HPDE6-E6E7 (cell line): ENCODE measurements at regions not wholly inside any gene's neighbourhood (a gene's known extent, or its start where the extent isn't known, plus 50 kb on each side); places are given as distances from the start of the nearest gene placed in this dataset.
"Not testable (repeated sequence)": the region's sequence is repeated elsewhere in the genome, so short reads cannot be mapped to it uniquely, and the experiment has no call there.

Experiments
- DNase-seq: peaks from one replicate; pipeline ENCODE4 v3.0.0; 2011; ENCODE audit warnings: missing footprints; ENCODE audit errors: extremely low spot score

GRCh38 chr19:23597661-23598060, 89.4 kb downstream of the ZNF675 start:
- no peak for DNase-seq

- DNase-seq: no peak
Observed at GRCh38 chr19:23596872-23597271, 90.1 kb downstream of the ZNF675 start.

GRCh38 chr19:23594311-23594710, 92.7 kb downstream of the ZNF675 start:
- DNase-seq: not testable (repeated sequence)

GRCh38 chr19:23587546-23587945, 99.5 kb downstream of the ZNF675 start:
- DNase-seq: no peak

- no peak for DNase-seq
Observed at GRCh38 chr19:23577501-23577900, 109.5 kb downstream of the ZNF675 start.

GRCh38 chr19:23571175-23571574, 115.8 kb downstream of the ZNF675 start:
- DNase-seq: no peak

- not testable (repeated sequence) for DNase-seq
Observed at GRCh38 chr19:23568116-23568515, 118.9 kb downstream of the ZNF675 start.

GRCh38 chr19:23565256-23565655, 121.8 kb downstream of the ZNF675 start:
- DNase-seq: no peak

GRCh38 chr19:23563326-23563725, 123.7 kb downstream of the ZNF675 start:
- DNase-seq: no peak

- no peak for DNase-seq
Observed at GRCh38 chr19:23561341-23561740, 125.7 kb downstream of the ZNF675 start.

GRCh38 chr19:23560051-23560450, 127.0 kb downstream of the ZNF675 start:
- no peak for DNase-seq

GRCh38 chr19:23558541-23558940, 128.5 kb downstream of the ZNF675 start:
- no peak for DNase-seq

- DNase-seq: no peak
Observed at GRCh38 chr19:23557381-23557780, 129.6 kb downstream of the ZNF675 start.

- no peak for DNase-seq
Observed at GRCh38 chr19:23554548-23554947, 132.5 kb downstream of the ZNF675 start.

GRCh38 chr19:23550102-23550501, 136.9 kb downstream of the ZNF675 start:
- DNase-seq: peak; percentile 59

GRCh38 chr19:23547816-23548430, 139.1 kb downstream of the ZNF675 start:
- no peak for DNase-seq

- no peak for DNase-seq
Observed at GRCh38 chr19:23547156-23547555, 139.9 kb downstream of the ZNF675 start.

GRCh38 chr19:23543351-23543750, 143.7 kb downstream of the ZNF675 start:
- no peak for DNase-seq

- DNase-seq: no peak
Observed at GRCh38 chr19:23542562-23542961, 144.4 kb downstream of the ZNF675 start.

GRCh38 chr19:23541991-23542390, 145.0 kb downstream of the ZNF675 start:
- DNase-seq: no peak

GRCh38 chr19:23540180-23540579, 144.9 kb upstream of the ZNF91 start:
- not testable (repeated sequence) for DNase-seq

GRCh38 chr19:23539499-23539898, 144.2 kb upstream of the ZNF91 start:
- DNase-seq: no peak

GRCh38 chr19:23537136-23537535, 141.9 kb upstream of the ZNF91 start:
- DNase-seq: not testable (repeated sequence)

- DNase-seq: not testable (repeated sequence)
Observed at GRCh38 chr19:23536341-23536740, 141.1 kb upstream of the ZNF91 start.
